HG03025 (cell line): ENCODE measurements at regions not wholly inside any gene's neighbourhood (a gene's known extent, or its start where the extent isn't known, plus 50 kb on each side); places are given as distances from the start of the nearest gene placed in this dataset.
"Not testable (repeated sequence)": the region's sequence is repeated elsewhere in the genome, so short reads cannot be mapped to it uniquely, and the experiment has no call there.

ENCODE experiments used
- ATAC-seq: cut with Tn5 transposase; IDR thresholded peaks from one replicate; pipeline ENCODE4 v1.9.1; 2021; ENCODE audit warnings: mild to moderate bottlenecking, moderate library complexity; ENCODE audit not compliant: unreplicated experiment, low FRiP score

DNA sequence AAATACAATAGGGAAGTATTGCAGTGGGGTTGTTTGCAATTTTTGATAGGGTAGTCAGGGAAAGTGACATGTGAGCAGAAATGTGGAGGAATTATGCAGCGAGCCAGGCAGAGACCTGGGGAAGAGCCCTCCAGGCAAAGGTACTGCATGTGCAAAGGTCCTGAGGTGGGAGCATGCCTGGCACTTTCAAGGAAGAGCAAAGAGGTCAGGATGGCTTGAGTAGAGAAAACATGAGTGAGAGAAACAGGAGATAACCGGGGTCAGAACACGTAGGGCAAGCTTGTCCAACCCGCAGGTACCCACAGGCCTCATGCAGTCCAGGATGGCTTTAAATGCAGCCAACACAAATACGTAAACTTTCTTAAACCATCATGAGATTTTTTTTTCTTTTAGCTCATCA lies 71.0 kb downstream of the COQ2 start:
- no peak for ATAC-seq

DNA sequence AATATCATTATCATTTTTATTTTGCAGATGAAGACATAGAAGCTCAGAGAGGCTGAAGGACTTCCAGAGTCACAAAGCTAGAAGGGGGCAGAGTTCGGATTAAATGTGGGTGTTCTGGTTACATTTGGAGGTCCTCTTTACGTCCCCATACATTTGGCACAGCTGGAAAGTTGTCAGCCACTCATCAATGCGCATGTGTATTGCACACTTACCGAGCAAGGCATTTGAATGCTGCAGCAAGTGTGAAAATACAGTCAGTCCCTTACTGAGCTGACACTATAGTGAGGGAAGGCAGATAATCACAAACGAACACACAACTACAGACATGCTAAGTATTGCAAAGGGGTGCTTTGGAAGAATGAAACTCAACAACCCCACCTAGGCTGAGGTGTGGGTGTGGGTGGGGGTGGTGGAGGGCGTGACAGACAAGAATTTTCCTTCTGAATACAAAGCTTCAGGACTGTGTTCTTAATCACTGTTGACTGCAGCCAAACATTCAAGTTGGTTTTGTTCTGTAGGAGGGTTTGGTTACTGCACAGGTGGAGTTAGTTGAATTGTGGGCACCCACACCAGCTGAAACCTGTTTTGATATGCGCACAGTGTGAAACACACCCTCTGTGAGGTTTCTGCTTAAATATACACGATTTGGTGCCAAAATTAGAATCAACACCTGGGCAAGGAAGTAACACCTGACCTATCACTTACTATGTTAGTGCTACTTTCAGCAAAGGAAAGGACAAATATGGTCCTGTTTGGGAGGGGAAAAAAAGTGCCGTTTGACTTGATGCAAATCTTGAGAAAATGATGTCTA lies 72.4 kb downstream of the COQ2 start:
- ATAC-seq: peak; percentile 88

DNA sequence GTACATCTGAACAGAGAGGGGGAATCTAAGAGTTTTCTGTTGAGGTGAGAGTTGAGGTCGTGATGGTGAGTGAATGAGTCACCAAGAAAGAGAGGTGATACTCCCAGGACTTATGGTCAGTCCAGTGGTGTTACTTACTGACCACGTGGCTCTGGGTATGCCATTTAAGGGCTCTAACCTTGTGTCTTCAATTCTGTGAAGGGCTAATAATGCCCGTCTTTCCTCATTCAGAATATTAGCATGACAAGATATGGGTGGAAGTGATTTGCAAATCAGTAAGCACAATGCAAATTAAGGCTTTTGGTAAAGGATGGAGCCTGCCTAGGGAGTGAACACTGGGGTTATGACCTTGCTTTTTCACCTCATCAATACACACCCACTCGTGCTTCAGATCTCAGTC lies 75.2 kb downstream of the COQ2 start:
- ATAC-seq: no peak

DNA sequence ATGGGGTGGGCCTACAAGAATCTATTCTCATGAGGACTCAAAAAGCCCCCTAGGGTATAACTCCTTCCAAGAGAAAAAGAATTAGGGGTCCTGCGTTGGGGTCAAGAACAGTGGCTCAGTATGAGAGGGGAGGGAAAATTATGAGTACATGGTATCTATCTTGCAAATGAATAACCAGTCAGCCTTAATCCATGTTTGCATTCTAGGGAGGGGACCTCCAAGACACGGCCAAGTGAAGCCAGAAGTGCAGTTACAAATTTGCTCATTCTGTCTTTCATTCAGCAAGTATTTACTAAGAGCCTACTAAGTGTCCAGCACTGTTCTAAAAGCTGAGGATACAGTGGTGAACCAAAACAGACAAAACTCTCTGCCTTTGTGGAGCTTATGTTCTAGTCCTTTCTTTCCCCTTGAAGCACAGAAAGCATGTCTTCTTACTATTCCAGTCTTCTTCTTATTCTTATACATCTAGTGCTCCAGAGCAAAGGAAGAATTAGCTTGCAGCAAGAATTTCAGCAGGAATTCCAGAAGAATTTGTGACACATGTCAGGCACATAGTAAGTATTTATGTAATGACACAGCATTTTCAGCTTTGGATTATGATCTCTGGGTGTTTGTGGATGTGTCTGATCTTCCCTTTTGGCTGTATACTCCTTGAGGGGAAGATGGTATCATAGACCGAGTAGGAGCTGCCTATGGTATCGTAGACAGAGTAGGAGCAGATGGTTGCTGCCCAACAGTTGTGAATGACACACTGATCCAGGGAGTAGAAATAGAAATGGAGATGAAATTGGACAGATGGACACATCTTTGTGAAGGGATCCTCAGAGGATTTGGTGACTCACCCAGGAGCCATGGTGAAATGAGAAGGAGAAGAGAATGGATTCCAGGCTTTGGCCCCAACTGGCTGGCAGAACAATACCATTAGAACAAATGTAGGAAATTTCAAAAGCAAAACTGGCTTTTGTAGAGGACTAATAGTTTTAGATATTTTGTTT lies 75.9 kb downstream of the COQ2 start:
- ATAC-seq: no peak

DNA sequence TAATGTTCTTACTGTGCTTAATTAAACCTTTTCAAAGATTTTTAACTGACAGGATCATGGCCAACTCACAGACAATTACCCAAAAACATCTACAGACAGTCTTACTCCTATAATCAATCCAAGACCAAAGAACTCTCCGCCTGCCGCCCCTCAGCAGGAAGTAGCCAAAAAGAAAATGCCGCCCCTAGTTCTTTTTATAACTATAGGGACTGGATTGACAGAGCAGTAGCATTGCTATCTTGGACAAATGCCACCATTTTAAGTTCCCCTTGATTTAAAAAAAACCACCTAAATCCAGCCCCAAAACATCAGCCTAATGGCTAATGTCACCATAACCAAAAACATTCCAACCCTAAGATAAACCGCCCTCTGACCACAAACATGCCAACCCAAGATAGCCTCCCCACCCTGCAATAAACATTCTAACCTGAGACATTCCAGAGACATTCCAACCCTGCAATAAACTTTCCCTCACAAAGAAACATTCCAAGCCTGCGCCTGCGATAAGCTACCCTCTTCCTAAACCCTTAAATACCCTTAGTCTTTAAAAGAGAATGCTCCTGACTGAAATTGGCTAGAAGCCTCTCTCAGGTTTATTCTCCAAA lies 77.0 kb downstream of the COQ2 start:
- ATAC-seq: no peak

DNA sequence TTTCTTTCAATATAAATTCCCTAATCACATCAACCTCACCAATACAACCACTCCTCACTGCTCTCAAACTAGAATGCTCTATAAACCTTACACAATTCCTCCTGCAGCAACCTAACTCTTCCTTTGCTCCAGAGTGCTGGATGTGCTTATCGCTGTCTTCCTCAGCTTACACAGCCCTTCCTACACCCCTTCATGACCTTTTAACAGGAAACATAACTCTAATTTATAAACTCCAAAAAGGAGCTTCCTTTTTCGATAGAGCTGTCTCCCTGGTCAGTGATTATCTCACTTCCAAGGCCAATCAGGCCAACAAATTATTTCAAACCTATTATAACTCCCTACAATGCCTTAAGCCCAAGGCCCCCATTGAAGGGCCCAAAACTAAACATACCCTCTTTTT lies 78.8 kb downstream of the COQ2 start:
- ATAC-seq: no peak

DNA sequence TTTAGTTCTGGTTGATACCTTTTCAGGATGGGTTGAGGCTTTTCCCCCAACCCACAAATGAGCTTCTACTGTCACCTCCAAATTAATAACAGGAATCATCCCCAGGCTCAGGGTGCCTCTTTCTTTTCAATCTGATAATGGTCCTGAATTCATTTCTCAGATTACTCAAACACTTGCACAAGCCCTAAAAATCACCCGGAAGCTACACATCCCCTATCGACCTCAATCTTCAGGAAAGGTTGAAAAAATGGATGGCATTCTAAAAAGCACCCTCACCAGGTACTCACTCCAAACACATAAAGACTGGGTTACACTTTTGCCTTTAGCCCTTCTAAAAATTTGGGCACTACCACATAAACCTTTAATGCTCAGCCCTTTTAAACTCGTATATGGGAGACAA lies 79.9 kb downstream of the COQ2 start:
- no peak for ATAC-seq

DNA sequence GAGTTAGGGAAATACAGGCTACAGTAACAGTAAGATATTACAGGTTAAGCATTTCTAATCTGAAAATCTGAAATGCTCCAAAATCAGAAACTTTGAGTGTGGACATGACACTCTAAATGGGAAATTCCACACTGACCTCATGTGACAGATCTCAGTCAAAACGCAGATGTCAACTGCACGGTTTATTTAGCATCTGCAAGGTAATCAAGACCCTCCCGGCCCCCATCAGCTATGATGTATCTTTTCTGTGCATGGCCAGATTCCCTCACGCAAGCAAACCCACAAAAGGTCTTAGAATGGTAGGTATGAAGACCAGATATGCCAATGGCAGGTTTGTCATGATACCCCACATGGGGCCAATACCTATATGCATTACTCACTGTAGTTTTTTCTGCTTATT lies 82.8 kb downstream of the COQ2 start:
- no peak for ATAC-seq

DNA sequence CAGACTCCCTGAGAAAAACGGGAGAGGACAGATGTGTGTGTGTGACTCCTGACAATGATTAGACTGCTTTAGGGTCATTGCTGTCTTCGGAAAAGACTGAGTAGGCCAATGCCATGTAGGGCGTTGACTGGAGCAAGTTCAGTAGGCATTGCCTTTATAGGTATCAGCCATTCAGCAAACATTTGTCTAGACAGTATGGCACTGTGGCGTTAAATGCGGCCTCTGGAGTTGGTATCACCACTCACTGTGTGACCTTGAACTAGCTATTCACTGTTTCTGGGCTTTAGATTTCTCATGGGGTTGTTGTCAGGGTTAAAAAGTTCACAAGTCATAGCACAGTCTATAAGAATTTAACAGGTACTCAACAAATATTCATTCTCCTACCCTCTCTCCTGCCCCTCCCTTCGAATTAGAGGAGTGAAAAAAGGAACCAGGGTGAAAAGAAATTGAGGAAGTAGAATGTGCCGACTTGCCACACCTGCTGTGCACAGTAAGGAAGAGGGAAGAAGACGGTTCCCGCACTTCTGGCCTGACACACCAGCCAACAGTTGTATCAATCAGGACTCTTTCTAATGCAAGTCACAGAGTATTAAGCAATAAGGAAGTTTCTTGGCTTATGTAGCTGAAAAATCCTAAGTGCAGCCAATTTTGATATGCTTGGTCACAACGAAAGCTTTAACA lies 83.2 kb upstream of the PLAC8 start:
- no peak for ATAC-seq

DNA sequence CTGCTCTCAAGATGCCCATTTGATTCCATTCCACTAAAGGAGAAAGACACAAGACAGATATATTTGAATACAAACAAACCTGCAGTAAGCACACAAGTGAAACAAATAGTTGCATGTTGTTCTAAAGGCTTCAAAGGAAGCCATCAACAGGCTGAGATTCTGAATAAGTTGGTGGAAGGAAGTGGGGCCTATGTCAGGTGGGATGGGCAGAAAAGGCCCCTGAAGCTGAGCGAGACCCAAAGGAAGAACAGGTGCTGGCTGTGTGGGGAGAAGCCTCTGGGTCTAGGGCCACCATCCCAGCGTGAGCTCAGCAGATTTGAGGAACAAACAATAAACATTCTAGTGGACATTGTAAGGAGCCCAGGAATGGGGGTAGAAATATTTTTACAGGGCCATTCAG lies 82.4 kb upstream of the PLAC8 start:
- no peak for ATAC-seq

DNA sequence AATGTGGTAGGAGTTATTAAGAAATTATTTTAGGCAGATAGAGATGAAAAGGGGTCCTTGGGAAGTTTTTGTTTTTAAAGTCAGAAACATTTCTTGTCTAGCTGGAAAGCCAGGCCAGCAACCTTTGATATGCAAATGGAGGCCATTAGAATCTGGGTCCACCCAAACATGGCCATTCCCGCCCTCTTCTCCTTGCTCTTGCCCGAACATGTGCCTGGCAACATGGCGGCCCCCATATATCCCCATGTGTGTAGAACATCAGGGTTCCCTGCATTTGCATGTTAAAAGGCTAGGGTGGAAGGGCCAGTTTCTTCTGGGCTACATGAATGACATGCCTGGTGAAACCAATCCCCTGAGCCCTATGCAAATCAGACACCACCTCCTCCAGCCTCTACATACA lies 80.7 kb upstream of the PLAC8 start:
- no peak for ATAC-seq

DNA sequence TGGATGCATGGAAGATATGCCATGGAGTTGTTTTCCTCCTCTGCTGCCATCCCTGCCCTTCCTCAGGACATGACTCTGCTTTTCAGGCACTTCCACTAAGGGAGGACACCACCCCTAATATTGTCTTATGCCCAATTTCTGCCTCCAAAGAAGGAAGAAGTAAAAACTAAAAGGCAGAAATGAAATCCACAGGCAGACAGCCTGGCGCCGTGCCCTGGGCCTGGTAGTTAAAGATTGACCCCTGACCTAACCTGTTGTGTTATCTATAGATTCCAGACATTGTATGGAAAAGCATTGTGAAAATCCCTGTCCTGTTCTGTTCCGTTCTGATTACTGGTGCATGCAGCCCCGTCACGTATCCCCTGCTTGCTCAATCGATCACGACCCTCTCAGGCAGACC lies 80.1 kb upstream of the PLAC8 start:
- ATAC-seq: not testable (repeated sequence)

DNA sequence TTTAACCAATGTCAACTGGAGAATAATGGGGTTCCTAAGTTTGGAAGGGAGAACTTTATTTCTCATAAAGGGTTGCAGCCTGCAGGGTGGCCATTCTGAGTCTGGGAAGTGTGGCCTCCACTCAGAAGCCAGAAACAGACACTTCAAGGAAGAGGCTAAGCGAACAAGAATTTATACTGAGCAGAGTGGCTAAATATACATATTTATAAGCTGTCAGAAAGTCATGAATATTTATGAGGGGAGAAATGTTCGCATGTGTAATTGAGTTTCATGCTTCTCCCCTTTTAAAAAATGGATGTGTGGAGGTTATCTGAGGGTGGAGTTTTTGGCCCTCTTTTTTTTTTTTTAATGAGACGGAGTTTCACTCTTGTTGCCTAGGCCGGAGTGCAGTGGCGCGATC lies 78.1 kb upstream of the PLAC8 start:
- ATAC-seq: no peak

DNA sequence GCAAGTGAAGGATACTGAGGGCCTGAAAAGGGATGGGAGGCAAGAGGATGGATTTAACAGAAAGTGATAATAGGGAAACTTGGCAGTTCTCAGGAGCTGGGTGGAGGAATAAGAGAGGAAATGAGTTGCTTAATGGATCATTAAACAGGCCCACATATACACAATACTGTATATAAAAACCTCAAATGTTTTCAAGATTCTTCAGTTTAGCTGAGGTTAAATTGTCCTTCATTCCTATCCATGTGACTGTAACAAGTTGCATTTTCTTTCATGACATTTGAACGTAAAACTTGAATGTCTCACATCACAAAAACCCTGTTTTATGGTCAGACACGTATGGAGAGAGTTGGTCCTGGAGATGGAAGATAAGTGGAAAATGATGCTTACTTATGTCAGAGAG lies 76.5 kb upstream of the PLAC8 start:
- ATAC-seq: no peak

DNA sequence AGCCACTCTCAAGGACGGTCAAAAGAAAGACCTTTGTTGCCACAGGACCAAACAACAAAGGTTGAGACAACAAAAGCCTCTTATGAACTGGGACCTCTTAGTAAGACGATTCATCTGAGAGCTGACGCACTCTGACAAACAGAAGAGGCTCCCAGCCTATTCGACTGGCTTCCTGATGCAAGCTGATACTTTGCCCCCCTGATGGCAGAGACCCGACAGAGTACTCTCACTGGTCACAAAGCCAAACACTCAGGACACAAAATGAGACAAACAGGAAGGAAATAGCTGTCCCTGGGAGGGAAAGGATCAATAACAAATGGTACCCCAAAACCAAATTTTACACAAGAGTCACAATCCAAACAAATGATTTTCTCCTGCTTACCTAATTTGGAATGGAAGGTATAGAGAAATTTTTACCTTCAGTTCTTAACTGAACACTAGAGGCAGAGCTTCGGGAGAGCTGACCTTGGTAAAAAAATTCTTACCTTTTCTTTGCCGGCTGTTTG lies 75.2 kb upstream of the PLAC8 start:
- no peak for ATAC-seq

DNA sequence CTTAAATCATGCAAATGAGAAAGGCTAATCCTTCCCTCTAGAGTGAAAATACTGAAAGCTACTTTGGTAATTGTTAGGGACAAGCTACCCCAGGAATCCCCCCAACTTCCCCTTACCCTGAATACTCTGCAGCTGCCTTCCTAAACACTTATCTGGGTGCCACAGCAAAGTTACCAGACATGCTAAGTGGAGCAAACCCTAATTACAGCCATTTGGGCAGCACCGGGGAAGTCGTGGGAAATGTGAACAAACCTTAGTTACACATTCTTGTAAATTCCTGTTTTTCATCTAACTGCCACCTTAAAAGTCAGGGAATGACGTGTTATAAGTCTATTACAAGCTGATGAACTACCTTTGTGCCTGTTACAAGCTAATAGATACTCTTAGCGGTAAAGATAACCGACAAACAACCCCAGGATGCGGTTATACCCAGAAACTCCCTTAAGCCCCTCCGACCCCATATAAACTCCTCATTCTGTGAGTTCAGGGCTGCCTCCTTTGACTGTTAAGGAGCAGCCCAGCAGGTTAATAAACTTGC lies 66.0 kb upstream of the PLAC8 start:
- ATAC-seq: no peak

DNA sequence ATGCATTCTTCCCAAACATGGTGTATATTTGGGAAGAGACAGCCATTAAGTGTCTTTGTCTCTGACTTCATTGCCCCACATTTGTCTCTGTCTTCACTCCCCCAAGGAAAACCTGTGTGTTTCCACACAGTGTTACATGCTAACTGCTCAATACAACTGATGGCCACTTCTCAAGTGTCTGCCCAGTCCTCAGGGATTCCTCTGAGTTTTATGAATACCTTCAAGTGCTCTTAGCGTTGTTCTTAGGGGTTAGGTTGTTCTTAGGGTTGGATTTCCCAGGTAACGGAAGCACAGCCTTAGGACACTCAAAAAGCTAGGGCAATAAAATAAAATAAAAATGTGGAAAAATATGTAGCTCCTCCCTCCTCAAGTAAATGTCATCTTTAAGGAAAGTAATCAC lies 64.7 kb upstream of the PLAC8 start:
- ATAC-seq: no peak

DNA sequence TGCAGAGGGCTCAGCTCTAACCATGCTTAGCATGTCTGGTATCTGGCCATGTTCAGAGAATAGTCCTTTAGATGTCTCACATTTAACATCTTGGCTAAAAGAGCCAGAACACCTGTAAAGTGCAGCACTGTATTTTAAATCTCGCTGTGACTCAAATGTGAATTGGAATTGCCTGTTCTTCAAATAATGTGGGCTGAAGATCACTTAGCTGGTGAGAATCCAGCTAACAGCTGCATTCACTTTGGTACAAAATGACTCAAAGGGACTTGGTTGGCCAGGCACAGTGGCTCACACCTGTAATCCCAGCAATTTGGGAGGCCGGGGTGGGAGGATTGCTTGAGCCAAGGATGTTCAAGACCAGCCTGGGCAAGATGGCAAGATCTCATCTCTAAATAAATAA lies 63.5 kb upstream of the PLAC8 start:
- no peak for ATAC-seq

DNA sequence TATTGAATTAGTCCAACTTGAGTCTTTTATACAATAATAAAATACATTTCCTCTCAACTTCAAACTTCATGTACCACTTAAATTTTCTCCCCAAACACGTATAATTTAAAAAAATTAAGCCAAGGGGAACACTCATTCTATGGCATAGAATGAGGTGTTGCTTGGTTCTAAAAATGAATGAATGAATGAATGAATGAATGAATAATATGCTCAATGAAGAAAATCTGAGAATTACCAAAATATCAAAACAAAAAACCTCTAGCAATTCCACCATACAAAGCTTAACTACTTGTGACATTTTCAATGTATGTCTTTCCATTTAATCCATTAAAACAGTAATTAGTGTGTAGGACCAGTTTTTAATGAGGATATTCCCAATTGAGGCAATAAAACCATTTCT lies 62.7 kb upstream of the PLAC8 start:
- no peak for ATAC-seq

DNA sequence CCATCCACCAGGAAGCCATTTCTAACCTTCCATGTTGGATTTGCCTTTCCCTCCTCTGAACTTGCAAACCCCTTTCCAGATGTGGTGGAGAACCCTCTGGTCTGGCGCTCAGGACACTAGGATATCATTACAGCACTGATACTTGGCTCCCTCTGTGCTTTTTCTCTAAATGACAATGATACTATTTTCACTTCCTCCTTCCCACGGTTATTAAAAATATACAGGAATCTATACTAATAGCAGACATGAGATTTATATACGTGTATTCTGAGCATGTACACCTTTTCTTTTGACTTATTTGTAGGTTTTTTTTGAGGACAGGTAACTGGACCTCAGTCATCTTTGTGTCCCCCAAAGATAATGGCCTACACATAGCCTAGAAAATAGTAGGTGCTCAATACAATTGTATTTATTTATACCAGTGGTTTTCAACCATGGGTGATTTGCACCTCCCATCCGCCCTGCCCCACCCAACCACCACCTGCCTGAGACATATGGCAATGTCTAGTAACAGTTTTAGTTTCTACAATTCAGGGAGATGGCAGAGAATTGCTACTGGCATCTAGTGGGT lies 60.4 kb upstream of the PLAC8 start:
- peak; percentile 51 for ATAC-seq
